CD14-positive monocyte (primary cell): ENCODE measurements at regions not wholly inside any gene's neighbourhood (a gene's known extent, or its start where the extent isn't known, plus 50 kb on each side); places are given as distances from the start of the nearest gene placed in this dataset.

ENCODE experiments used
- DNase-seq, 3 donors: peaks; one replicate each; pipeline ENCODE4 v3.0.0-alpha.2; 2011 to 2022
- H2AFZ ChIP-seq: 2 replicates; pipeline ENCODE4 v1.6.0; 2012; ENCODE audit warnings: mild to moderate bottlenecking, low read depth, low read length, inconsistent platforms; ENCODE audit not compliant: insufficient read depth, poor library complexity, severe bottlenecking
- H3K27ac ChIP-seq, 2 donors: 1 replicate in 1 of 2; 2 replicates in 1 of 2; pipeline ENCODE4 v1.5.1; 2012 to 2013; ENCODE audit warnings: low read length in 2 of 2, control low read depth in 1 of 2, inconsistent platforms in 1 of 2, low read depth in 1 of 2, mild to moderate bottlenecking in 1 of 2
- H3K27me3 ChIP-seq, 2 donors: one replicate each; pipeline versions ENCODE4 v1.6.0 to v1.6.1; 2011 to 2013; ENCODE audit warnings: low read length in 2 of 2; ENCODE audit not compliant: control insufficient read depth in 2 of 2, insufficient read depth in 2 of 2
- H3K36me3 ChIP-seq, 2 donors: replicated peaks in 1 of 2; 1 replicate in 1 of 2; 2 replicates in 1 of 2; pipeline versions ENCODE4 v1.5.1 to v1.6.1; 2012 to 2013; ENCODE audit warnings: low read length in 2 of 2, control low read depth in 1 of 2, inconsistent platforms in 1 of 2, mild to moderate bottlenecking in 1 of 2; ENCODE audit not compliant: insufficient read depth in 2 of 2, control insufficient read depth in 1 of 2
- H3K4me1 ChIP-seq, 2 donors: 1 replicate in 1 of 2; 2 replicates in 1 of 2; pipeline versions ENCODE4 v1.5.1 to v1.6.1; 2012 to 2013; ENCODE audit warnings: low read length in 2 of 2, control low read depth in 1 of 2, inconsistent platforms in 1 of 2, mild to moderate bottlenecking in 1 of 2, moderate library complexity in 1 of 2; ENCODE audit not compliant: insufficient read depth in 2 of 2, control insufficient read depth in 1 of 2
- H3K4me2 ChIP-seq: replicated peaks from 2 replicates; pipeline ENCODE3; 2012; ENCODE audit warnings: low read length, moderate library complexity, mild to moderate bottlenecking; ENCODE audit not compliant: poor library complexity, severe bottlenecking; ENCODE audit errors: extremely low read depth
- H3K4me3 ChIP-seq, 3 experiments: fragments of 200-600 bp in 1 of 3; sonication (generic) in 1 of 3; replicated peaks in 1 of 3; 1 replicate in 2 of 3; 2 replicates in 1 of 3; pipeline ENCODE4 v1.5.1; 2011 to 2013; ENCODE audit warnings: low read length in 3 of 3, mild to moderate bottlenecking in 3 of 3, control low read depth in 2 of 3, low read depth in 2 of 3, inconsistent platforms in 1 of 3, moderate library complexity in 1 of 3
- H3K79me2 ChIP-seq: 2 replicates; pipeline ENCODE4 v1.6.0; 2012; ENCODE audit warnings: mild to moderate bottlenecking, control low read depth, inconsistent platforms, low read length, moderate library complexity; ENCODE audit not compliant: insufficient read depth
- H3K9ac ChIP-seq: 2 replicates; pipeline ENCODE4 v1.6.0; 2017; ENCODE audit warnings: low read length, mild to moderate bottlenecking; ENCODE audit not compliant: insufficient read depth, poor library complexity, severe bottlenecking
- H3K9me3 ChIP-seq, 2 donors: replicated peaks in 1 of 2; 1 replicate in 1 of 2; 2 replicates in 1 of 2; pipeline versions ENCODE4 v1.5.1 to v1.6.1; 2012 to 2013; ENCODE audit warnings: low read length in 2 of 2, control low read depth in 1 of 2; ENCODE audit not compliant: control insufficient read depth in 1 of 2, insufficient read depth in 1 of 2
- H4K20me1 ChIP-seq: 2 replicates; pipeline ENCODE4 v1.6.0; 2012; ENCODE audit warnings: mild to moderate bottlenecking, low read length, control low read depth, moderate library complexity; ENCODE audit not compliant: insufficient read depth
- H3K27ac Mint-ChIP-seq, 7 donors: one replicate each; pipeline ENCODE4 v1.8.0; 2020; ENCODE audit warnings: mild to moderate bottlenecking in 7 of 7, mixed read lengths in 7 of 7, moderate library complexity in 6 of 7, inconsistent platforms in 2 of 7
- H3K27me3 Mint-ChIP-seq, 3 donors: one replicate each; pipeline ENCODE4 v1.8.0; 2021 to 2022; ENCODE audit warnings: low read depth in 3 of 3, mild to moderate bottlenecking in 3 of 3, mixed read lengths in 3 of 3, moderate library complexity in 3 of 3, inconsistent platforms in 1 of 3
- H3K36me3 Mint-ChIP-seq, 2 donors: one replicate each; pipeline ENCODE4 v1.8.0; 2020; ENCODE audit warnings: mixed read lengths in 2 of 2, inconsistent platforms in 1 of 2, mild to moderate bottlenecking in 1 of 2
- H3K4me1 Mint-ChIP-seq: one replicate; pipeline ENCODE4 v1.8.0; 2020; ENCODE audit warnings: mild to moderate bottlenecking, mixed read lengths
- H3K4me3 Mint-ChIP-seq, 2 donors: one replicate each; pipeline ENCODE4 v1.8.0; 2020; ENCODE audit warnings: mild to moderate bottlenecking in 2 of 2, mixed read lengths in 2 of 2, moderate library complexity in 1 of 2
- H3K9me3 Mint-ChIP-seq, 7 donors: one replicate each; pipeline ENCODE4 v1.8.0; 2020 to 2022; ENCODE audit warnings: mixed read lengths in 7 of 7, mild to moderate bottlenecking in 6 of 7, moderate library complexity in 6 of 7, inconsistent platforms in 2 of 7
- WGBS: methylation state at CpG from one replicate; pipeline ENCODE4 v1.1.5; 2013; ENCODE audit warnings: missing lambda C conversion rate; ENCODE audit not compliant: insufficient coverage; 5-methylcytosine and 5-hydroxymethylcytosine counted together
- intact Hi-C, 2 donors: fragments of 100-400 bp; cut with micrococcal nuclease; formaldehyde crosslinking; loops; one replicate each; pipeline versions ENCODE4 v1.15.0 to v1.15.1; 2023
- TF ChIP-seq, protein P1 (sequence below): fragments of 200-600 bp; IDR thresholded peaks from one replicate; pipeline ENCODE4 v1.8.0; 2022; ENCODE audit warnings: antibody characterized with exemption, mild to moderate bottlenecking

DNA sequence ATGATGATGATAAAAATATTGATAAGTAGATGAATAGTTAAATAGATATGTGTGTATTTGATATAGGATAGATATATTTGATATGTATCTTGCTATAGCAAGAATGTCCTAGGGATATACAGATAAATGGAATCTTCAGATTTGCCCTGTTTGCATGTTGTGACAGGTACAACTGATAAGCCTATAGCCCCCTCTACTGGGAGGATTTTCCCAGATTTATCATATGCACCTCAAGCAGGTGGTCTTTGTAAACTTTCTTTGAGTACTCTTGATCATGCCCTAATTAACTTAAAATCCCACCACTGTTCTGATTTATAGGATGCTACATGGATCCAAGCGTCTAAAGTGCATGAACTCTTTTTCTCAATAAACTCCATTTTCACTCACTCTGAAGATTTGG is 1050.7 kb downstream of the SORCS3 start:
- no peaks in the 10 kb centered on the region for H3K9me3 ChIP-seq
- no peak overlapping the region for H2AFZ ChIP-seq
- Mint-ChIP-seq H3K4me3 (no peak overlapping the region), H3K27ac (no peak overlapping the region), H3K27me3 (peaks cover 0 to 4% (median 0%) of the 10 kb centered on the region in 3 donors), H3K4me1 (no peaks in the 10 kb centered on the region), H3K36me3 (no peaks in the 10 kb centered on the region), H3K9me3 (peaks cover 0 to 4% (median 1%) of the 10 kb centered on the region in 7 donors)
- no peak overlapping the region for H3K4me2 ChIP-seq
- H3K27ac ChIP-seq, result no peak overlapping the region
- no peak overlapping the region for H3K4me3 ChIP-seq
- no peak for DNase-seq
- H3K4me1 ChIP-seq, result no peaks in the 10 kb centered on the region
- TF ChIP-seq, protein P1, sequence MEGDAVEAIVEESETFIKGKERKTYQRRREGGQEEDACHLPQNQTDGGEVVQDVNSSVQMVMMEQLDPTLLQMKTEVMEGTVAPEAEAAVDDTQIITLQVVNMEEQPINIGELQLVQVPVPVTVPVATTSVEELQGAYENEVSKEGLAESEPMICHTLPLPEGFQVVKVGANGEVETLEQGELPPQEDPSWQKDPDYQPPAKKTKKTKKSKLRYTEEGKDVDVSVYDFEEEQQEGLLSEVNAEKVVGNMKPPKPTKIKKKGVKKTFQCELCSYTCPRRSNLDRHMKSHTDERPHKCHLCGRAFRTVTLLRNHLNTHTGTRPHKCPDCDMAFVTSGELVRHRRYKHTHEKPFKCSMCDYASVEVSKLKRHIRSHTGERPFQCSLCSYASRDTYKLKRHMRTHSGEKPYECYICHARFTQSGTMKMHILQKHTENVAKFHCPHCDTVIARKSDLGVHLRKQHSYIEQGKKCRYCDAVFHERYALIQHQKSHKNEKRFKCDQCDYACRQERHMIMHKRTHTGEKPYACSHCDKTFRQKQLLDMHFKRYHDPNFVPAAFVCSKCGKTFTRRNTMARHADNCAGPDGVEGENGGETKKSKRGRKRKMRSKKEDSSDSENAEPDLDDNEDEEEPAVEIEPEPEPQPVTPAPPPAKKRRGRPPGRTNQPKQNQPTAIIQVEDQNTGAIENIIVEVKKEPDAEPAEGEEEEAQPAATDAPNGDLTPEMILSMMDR, result no peak
- H3K27me3 ChIP-seq, result no peaks in the 10 kb centered on the region
- H3K9ac ChIP-seq, result no peak overlapping the region
- no peaks in the 10 kb centered on the region for H3K79me2 ChIP-seq
- 0% methylated on average over 1 of the region's 1 CpG for WGBS
- H4K20me1 ChIP-seq, result no peaks in the 10 kb centered on the region
- H3K36me3 ChIP-seq, result no peaks in the 10 kb centered on the region
- intact Hi-C loops, result no loop called here

DNA sequence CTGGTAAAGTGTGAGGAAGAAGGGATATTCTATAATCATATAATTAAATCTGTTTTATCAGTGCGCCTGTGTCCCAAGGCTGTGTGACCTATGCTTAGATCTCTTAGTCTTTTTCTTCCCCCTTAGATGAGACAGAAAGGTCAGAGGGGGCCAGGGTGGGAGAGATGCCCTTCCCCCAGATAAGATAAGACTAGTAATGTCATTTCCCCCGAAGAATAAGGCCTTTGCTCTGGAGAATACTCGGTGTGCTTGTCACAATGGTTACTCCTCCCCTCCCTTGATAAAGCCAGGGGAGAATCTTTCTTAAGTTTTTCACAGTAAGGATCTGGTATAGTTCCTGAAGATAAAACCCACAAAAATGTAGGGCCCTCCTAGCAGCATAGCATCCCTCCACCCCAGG is 1041.8 kb downstream of the SORCS3 start:
- DNase-seq, result no peak
- Histone ChIP-seq H3K79me2 (no peaks in the 10 kb centered on the region), H3K9me3 (peaks cover 14 to 21% of the 10 kb centered on the region in 2 donors), H3K9ac (no peak overlapping the region), H3K27me3 (no peaks in the 10 kb centered on the region), H4K20me1 (no peaks in the 10 kb centered on the region), H3K4me1 (no peaks in the 10 kb centered on the region), H2AFZ (no peak overlapping the region), H3K27ac (no peak overlapping the region), H3K4me3 (no peak overlapping the region), H3K36me3 (no peaks in the 10 kb centered on the region), H3K4me2 (no peak overlapping the region)
- WGBS, result no CpG with 5 or more reads among the region's 3 CpGs
- no peak overlapping the region for H3K27ac Mint-ChIP-seq
- no peaks in the 10 kb centered on the region for H3K4me1 Mint-ChIP-seq
- H3K36me3 Mint-ChIP-seq, result no peaks in the 10 kb centered on the region
- TF ChIP-seq, protein P1, result no peak
- H3K9me3 Mint-ChIP-seq, result peaks cover 0 to 19% (median 6%) of the 10 kb centered on the region in 7 donors
- intact Hi-C loops, result no loop called here
- H3K27me3 Mint-ChIP-seq, result no peaks in the 10 kb centered on the region
- H3K4me3 Mint-ChIP-seq, result no peak overlapping the region
